ENCODE measurements at regions not wholly inside any gene's neighbourhood (a gene's known extent, or its start where the extent isn't known, plus 50 kb on each side); places are given as distances from the start of the nearest gene placed in this dataset.

GRCh38 chr3:154060238-154061000 lies 60.8 kb upstream of the ARHGEF26 start:
- Mint-ChIP-seq H3K36me3 (ENCODE audit: low read depth) (no peaks in the 10 kb centered on the region), H3K4me3 (no peak overlapping the region), H3K4me1 (no peaks in the 10 kb centered on the region), H3K27me3 (no peaks in the 10 kb centered on the region), H3K27ac (no peak overlapping the region), H3K9me3 (no peaks in the 10 kb centered on the region)
- CTCF ChIA-PET: no interaction called here
- DNase-seq: no peak
- POLR2A ChIA-PET: no interaction called here

DNA sequence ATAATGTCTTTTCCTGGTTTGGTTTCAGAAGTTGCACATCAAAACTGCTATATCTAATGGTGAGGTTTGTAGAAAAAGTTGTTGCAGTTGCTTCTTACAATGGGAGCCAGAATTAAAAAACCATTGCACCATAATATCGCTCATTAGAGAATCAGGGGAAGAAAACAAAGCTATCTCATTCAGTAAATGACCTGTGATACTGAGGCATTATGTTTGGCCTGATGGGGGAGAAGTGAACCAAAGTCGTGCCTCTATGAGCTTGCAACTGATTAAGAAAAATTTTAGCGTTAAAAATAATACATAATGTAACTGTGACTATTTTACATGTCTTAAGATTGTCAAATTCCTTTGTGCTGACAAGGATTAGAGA lies 60.2 kb upstream of the ARHGEF26 start:
- ChIA-PET CTCF (no interaction called here), POLR2A (no interaction called here)
- Mint-ChIP-seq H3K27me3 (no peaks in the 10 kb centered on the region), H3K36me3 (ENCODE audit: low read depth) (no peaks in the 10 kb centered on the region), H3K9me3 (no peaks in the 10 kb centered on the region), H3K4me1 (no peaks in the 10 kb centered on the region), H3K27ac (no peak overlapping the region), H3K4me3 (no peak overlapping the region)
- DNase-seq: no peak

DNA sequence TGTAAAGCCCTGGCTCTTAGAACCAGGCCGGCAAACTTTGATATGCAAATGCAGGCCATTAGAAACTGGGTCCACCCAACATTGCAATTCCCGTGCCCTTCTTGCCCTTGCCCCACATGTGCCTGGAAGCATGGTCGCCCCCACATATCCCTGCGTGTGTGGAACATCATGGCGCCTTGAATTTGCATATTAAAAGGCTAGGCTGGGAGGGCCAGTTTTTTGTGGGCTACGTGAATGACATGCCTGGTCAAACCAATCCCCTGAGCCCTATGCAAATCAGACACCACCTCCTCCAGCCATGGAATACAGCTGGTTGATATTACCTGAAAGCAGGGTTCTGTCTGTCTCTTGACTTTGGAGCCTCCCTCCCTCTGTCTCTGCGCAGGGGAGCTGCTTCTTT lies 58.7 kb upstream of the ARHGEF26 start:
- Mint-ChIP-seq H3K27me3 (no peaks in the 10 kb centered on the region), H3K4me1 (no peaks in the 10 kb centered on the region), H3K27ac (no peak overlapping the region), H3K9me3 (peaks cover 3% of the 10 kb centered on the region), H3K36me3 (ENCODE audit: low read depth) (no peaks in the 10 kb centered on the region), H3K4me3 (no peak overlapping the region)
- ChIA-PET POLR2A (no interaction called here), CTCF (no interaction called here)
- no peak for DNase-seq

DNA sequence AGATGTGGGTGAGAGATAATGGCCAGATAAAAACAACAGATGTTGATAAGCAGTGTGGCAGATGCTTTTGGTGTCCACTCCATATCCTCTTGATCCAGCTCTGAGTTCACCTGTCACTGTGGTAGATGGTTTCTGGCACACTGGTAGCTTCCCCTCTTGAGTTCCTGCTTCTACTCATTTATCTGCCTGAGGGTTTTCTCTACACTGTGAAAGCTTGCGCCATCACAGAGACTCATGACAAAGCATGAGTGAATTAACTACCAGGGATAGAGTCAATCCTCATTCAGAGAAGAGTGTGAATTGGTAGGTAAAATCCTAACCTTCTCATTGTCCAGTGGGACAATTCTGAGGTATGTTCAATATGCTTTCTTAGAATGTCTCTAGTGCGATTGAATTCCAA lies 50.0 kb upstream of the ARHGEF26 start:
- H3K27me3 Mint-ChIP-seq: no peaks in the 10 kb centered on the region
- CTCF ChIA-PET: no interaction called here
- H3K9me3 Mint-ChIP-seq: peaks cover 3% of the 10 kb centered on the region
- no peak for DNase-seq
- no peak overlapping the region for H3K27ac Mint-ChIP-seq
- H3K36me3 Mint-ChIP-seq (ENCODE audit: low read depth): no peaks in the 10 kb centered on the region
- H3K4me3 Mint-ChIP-seq: no peak overlapping the region
- H3K4me1 Mint-ChIP-seq: no peaks in the 10 kb centered on the region
- POLR2A ChIA-PET: no interaction called here
